Activated naive CD4-positive, alpha-beta T cell treated with anti-CD3 and anti-CD28 coated beads, Interleukin-2, amount 10 ng/mL, durations not matched to agents 7 days and 5 days (primary cell): ENCODE measurements at regions not wholly inside any gene's neighbourhood (a gene's known extent, or its start where the extent isn't known, plus 50 kb on each side); places are given as distances from the start of the nearest gene placed in this dataset.
"Not testable (repeated sequence)": the region's sequence is repeated elsewhere in the genome, so short reads cannot be mapped to it uniquely, and the experiment has no call there.

Experiments used
- CTCF ChIA-PET: fragments of 350-600 bp; sonication (Branson Sonifier 250); formaldehyde crosslinking; loops from one replicate; lab custom pipeline; 2021; ENCODE audit warnings: antibody characterized with exemption; lab: Charles Lee
- DNase-seq: peaks from one replicate; pipeline ENCODE4 v3.0.0-alpha.2; 2020
- H3K27ac Mint-ChIP-seq: one replicate; pipeline ENCODE4 v1.8.0; 2021; ENCODE audit warnings: mild to moderate bottlenecking, moderate library complexity, mixed read lengths
- H3K27me3 Mint-ChIP-seq: one replicate; pipeline ENCODE4 v1.8.0; 2021; ENCODE audit warnings: mild to moderate bottlenecking, mixed read lengths
- H3K36me3 Mint-ChIP-seq: one replicate; pipeline ENCODE4 v1.8.0; 2021; ENCODE audit warnings: mixed read lengths
- H3K4me1 Mint-ChIP-seq: one replicate; pipeline ENCODE4 v1.8.0; 2021; ENCODE audit warnings: mixed read lengths
- H3K4me3 Mint-ChIP-seq: one replicate; pipeline ENCODE4 v1.8.0; 2021; ENCODE audit warnings: mild to moderate bottlenecking, moderate library complexity, mixed read lengths
- H3K9me3 Mint-ChIP-seq: one replicate; pipeline ENCODE4 v1.8.0; 2021; ENCODE audit warnings: mixed read lengths

DNA sequence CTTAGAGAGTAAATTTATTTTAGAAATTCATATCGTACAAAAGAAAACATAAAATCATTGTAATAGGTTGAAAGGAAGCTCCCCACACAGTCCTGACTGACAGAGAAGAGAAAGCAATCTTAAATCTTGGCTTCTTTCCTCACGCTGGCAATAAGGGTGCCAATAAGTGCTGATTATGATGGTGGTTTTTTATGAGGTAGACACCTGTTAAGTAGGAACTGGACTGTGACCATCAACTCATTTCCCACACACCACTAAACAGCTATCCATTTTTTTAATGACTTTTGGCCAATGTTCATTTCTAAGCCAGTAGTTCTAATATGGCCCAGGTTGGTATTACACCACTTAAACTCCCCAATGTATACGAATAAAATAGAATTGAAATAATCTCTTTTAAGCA lies 893.5 kb upstream of the NUDT12 start:
- no peak overlapping the region for H3K27ac Mint-ChIP-seq
- no peaks in the 10 kb centered on the region for H3K36me3 Mint-ChIP-seq
- peaks cover 16% of the 10 kb centered on the region for H3K9me3 Mint-ChIP-seq
- H3K27me3 Mint-ChIP-seq, result no peaks in the 10 kb centered on the region
- no peak for DNase-seq
- H3K4me3 Mint-ChIP-seq, result no peak overlapping the region
- no peaks in the 10 kb centered on the region for H3K4me1 Mint-ChIP-seq
- CTCF ChIA-PET, result no interaction called here

DNA sequence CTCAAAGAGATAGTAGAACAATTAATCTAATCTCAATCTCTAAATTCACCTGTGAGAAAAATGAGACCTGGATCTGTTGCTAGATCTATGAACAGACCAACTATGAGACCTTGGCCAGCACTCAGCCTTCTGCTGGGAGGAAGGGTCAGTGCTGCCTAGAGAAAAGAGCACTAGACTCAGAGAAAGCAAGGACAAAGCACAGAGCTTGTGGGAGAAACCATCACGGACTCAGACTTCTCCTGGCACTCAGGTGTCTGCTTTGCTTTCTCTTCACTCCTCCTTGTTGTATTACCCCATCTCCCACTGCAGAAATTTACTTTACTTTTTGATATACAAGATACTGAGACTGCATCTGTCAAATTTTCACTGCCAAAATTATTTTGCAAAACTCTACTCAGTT lies 890.0 kb upstream of the NUDT12 start:
- Mint-ChIP-seq H3K4me3 (no peak overlapping the region), H3K36me3 (no peaks in the 10 kb centered on the region), H3K9me3 (peaks cover 8% of the 10 kb centered on the region), H3K27ac (no peak overlapping the region), H3K27me3 (no peaks in the 10 kb centered on the region), H3K4me1 (no peaks in the 10 kb centered on the region)
- CTCF ChIA-PET, result no interaction called here
- no peak for DNase-seq

DNA sequence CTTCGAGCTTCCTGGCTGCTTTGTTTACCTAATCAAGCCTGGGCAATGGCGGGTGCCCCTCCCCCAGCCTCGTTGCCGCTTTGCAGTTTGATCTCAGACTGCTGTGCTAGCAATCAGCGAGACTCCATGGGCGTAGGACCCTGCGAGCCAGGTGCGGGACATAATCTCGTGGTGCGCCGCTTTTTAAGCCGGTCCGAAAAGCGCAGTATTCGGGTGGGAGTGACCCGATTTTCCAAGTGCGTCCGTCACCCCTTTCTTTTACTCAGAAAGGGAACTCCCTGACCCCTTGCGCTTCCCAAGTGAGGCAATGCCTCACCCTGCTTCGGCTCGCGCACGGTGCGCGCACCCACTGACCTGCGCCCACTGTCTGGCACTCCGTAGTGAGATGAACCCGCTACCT lies 889.3 kb upstream of the NUDT12 start:
- DNase-seq, H3K4me1 Mint-ChIP-seq, H3K27ac Mint-ChIP-seq, H3K4me3 Mint-ChIP-seq, CTCF ChIA-PET, H3K27me3 Mint-ChIP-seq, H3K36me3 Mint-ChIP-seq, H3K9me3 Mint-ChIP-seq: not testable (repeated sequence)

DNA sequence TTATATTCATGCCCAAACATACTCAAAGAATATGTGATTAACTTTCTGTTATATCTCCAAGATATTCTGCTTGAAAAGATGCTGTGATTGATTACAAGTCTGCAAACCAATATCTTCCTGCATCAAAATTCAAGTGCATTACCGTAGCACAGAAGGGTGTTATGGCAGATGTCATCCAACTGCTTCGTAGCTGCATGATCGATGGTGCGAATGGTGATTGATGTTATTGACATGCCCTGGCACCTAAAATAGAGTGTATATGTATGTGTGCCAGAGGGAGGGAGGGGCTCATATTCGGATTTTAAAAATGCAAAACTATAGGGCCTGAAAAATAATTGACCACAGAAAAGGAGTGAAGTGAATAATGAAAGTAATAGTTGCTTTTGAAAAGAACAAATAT lies 882.1 kb upstream of the NUDT12 start:
- Mint-ChIP-seq H3K9me3 (peaks cover 9% of the 10 kb centered on the region), H3K36me3 (no peaks in the 10 kb centered on the region), H3K4me3 (no peak overlapping the region), H3K27me3 (no peaks in the 10 kb centered on the region), H3K4me1 (no peaks in the 10 kb centered on the region), H3K27ac (no peak overlapping the region)
- CTCF ChIA-PET, result no interaction called here
- DNase-seq, result no peak

DNA sequence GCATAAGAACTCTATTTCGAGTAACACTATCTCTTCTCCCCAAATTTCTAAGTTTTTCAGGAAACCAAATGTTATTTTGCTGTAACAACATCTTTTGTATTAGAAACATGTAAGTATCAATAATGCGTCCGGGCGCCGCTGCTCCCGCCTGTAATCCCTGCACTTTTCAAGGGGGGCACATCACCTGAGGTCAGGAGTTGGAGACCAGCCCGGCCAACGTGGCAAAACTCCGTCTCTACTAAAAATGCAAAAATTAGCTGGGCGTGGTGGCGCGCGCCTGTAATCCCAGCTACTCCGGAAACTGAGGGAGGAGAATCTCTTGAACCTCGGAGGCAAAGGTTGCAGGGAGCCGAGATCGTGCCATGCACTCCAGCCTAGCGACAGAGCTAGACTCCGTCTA lies 881.1 kb upstream of the NUDT12 start:
- DNase-seq, result no peak
- Mint-ChIP-seq H3K9me3 (peaks cover 9% of the 10 kb centered on the region), H3K27ac (no peak overlapping the region), H3K4me1 (no peaks in the 10 kb centered on the region), H3K27me3 (no peaks in the 10 kb centered on the region), H3K4me3 (no peak overlapping the region), H3K36me3 (no peaks in the 10 kb centered on the region)
- CTCF ChIA-PET, result no interaction called here

DNA sequence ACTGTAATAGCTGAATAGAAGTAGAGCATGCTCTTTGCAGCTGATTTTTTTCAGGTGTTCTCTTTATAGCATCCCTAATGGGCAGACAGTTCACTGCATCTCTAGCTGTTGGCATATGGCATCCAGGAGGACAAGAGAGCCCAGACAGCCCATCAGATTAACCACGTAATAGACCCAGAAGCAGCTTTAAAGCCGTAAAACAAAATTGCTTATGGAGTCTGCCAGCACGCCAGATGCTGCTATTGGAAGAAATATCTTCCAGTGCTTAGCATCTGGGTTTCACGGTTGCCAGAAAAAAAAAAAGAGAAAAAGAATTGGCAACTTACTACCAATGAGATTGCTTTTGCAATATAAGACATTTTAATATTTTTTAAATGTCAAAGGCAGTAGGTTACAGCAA lies 869.4 kb upstream of the NUDT12 start:
- CTCF ChIA-PET, result no interaction called here
- Mint-ChIP-seq H3K9me3 (peaks cover 3% of the 10 kb centered on the region), H3K27me3 (no peaks in the 10 kb centered on the region)

DNA sequence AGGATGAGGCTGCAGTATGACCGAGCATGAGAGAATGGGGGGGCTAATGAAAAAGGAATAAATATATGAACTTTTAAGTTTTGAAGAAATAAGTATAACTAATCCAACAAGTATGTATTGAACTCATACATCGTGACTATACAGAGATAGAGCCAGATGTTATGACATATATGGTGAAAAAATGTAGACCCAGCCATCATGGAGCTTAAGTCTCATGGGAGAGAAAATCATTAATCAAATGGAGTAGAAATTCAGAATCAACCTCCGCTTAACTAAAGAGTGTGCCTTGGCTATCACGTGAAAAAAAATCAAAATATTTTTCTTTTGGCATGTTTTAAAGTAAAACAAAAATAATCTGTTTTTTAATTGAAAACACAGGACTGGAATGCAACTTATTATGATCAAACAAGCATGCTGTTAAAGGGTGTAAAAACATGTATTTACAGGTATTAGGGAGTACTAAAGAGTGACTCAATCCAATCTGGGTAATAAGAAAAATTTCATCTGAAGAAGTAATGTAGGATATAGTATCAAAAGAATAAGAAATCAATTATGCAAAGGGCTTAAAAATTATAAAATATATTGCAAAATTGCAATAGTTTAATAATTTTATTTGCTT lies 868.5 kb upstream of the NUDT12 start:
- no peaks in the 10 kb centered on the region for H3K36me3 Mint-ChIP-seq
- CTCF ChIA-PET, result no interaction called here
- H3K4me1 Mint-ChIP-seq, result no peaks in the 10 kb centered on the region
- H3K9me3 Mint-ChIP-seq, result peaks cover 4% of the 10 kb centered on the region
- H3K27ac Mint-ChIP-seq, result no peak overlapping the region
- H3K4me3 Mint-ChIP-seq, result no peak overlapping the region
- no peak for DNase-seq
- H3K27me3 Mint-ChIP-seq, result no peaks in the 10 kb centered on the region

More for the DNA sequence above, 869.4 kb upstream of the NUDT12 start:
- no peaks in the 10 kb centered on the region for H3K36me3 Mint-ChIP-seq
- no peak overlapping the region for H3K4me3 Mint-ChIP-seq
- no peak for DNase-seq
- no peaks in the 10 kb centered on the region for H3K4me1 Mint-ChIP-seq
- H3K27ac Mint-ChIP-seq, result no peak overlapping the region

DNA sequence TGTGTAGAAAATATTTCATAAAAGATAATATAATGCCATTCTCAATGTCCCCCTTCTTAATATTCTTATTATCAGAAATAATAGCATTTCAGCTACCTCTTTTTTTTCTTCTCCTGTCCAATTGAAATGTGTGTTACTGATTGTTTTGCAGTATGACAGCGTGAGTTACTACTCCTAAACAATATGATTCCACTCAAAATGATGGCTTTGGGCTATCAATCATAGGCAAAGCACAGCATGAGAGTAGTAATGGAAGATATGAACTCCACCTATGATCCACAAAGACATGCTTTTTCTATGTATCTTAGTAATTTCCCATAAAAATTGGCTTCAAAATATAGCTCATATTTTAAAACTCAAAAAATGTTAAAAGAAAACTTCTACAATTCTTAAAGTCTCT lies 867.3 kb upstream of the NUDT12 start:
- peaks cover 5% of the 10 kb centered on the region for H3K9me3 Mint-ChIP-seq
- H3K4me1 Mint-ChIP-seq, result no peaks in the 10 kb centered on the region
- H3K4me3 Mint-ChIP-seq, result no peak overlapping the region
- no peaks in the 10 kb centered on the region for H3K36me3 Mint-ChIP-seq
- no peaks in the 10 kb centered on the region for H3K27me3 Mint-ChIP-seq
- CTCF ChIA-PET, result no interaction called here
- H3K27ac Mint-ChIP-seq, result no peak overlapping the region
- DNase-seq, result no peak

DNA sequence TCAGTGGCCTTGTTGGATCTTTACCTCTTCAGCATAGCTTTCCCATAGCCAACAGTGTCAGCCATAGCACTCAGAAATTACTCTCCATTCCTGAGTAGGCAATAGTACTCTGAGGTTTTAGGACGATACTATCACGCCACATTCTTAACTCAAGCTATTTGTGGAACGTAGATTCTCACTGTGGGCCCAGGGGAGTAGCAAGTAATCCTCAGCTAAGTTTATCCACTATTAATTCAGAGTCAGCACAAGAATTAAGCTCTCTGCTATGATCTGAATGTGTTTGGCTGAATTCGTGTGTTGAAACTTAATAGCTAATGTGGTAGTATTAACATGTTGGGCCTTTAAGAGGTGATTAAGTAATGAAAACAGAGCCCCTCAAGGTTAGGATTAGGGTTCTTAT lies 858.8 kb upstream of the NUDT12 start:
- H3K4me1 Mint-ChIP-seq, result no peaks in the 10 kb centered on the region
- H3K27ac Mint-ChIP-seq, result no peak overlapping the region
- CTCF ChIA-PET, result no interaction called here
- no peak overlapping the region for H3K4me3 Mint-ChIP-seq
- H3K9me3 Mint-ChIP-seq, result peaks cover 2% of the 10 kb centered on the region
- H3K36me3 Mint-ChIP-seq, result no peaks in the 10 kb centered on the region
- no peaks in the 10 kb centered on the region for H3K27me3 Mint-ChIP-seq
- no peak for DNase-seq

DNA sequence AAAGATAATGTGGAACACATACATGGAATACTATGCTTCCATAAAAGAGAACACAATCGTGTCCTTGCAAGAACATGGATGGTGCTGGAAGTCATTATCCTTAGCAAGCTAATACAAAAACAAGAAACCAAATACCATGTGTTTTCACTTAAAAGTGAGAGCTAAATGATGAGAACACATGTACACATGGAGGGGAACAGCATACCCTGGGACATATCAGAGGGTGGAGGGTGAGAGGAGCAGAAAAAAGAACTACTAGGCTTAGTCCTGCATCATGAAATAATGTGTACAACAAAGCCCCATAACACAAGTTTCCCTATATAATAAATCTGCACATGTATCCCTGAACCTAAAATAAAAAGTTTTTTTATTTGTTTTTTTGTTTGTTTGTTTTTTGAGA lies 855.5 kb upstream of the NUDT12 start:
- peaks cover 2% of the 10 kb centered on the region for H3K9me3 Mint-ChIP-seq
- CTCF ChIA-PET, result no interaction called here

DNA sequence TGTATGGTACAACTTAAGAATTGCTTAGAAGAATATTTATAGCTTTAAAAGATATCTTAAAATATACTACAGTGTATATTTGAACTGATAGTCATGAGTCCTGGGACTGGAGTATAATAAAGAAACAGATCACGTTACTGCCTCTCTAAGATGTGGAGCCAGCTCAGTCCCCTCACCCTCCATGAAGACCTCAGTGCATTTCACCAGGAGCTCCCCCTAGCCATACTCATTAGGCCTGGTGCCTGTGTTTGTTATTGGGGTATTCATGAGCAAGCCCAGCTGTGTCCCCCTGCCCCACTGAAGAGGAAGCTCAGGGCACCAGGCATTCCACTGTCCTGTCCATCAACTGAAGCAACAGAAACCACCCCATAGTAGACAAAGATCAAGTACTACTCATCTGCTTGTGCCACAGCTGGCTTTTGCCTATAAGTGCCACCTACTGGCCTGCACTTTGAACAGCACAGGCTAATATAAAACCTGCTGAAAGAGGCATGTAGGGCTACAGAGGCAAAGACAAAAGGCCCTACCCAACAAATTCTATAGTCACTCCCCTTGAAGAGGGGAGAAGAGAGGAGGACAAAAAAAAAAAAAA lies 850.2 kb upstream of the NUDT12 start:
- no peaks in the 10 kb centered on the region for H3K4me1 Mint-ChIP-seq
- no peak overlapping the region for H3K27ac Mint-ChIP-seq
- H3K9me3 Mint-ChIP-seq, result peaks cover 2% of the 10 kb centered on the region
- no peak overlapping the region for H3K4me3 Mint-ChIP-seq
- H3K27me3 Mint-ChIP-seq, result no peaks in the 10 kb centered on the region
- H3K36me3 Mint-ChIP-seq, result no peaks in the 10 kb centered on the region
- CTCF ChIA-PET, result interaction anchor here (1.0 kb wide), 1 partner anchor 830 kb away, joined by 3 read pairs; no protein-coding TSS in a partner anchor
- DNase-seq, result no peak

More for the DNA sequence above, 855.5 kb upstream of the NUDT12 start:
- Mint-ChIP-seq H3K4me3 (no peak overlapping the region), H3K4me1 (no peaks in the 10 kb centered on the region), H3K27me3 (no peaks in the 10 kb centered on the region), H3K36me3 (no peaks in the 10 kb centered on the region), H3K27ac (no peak overlapping the region)
- DNase-seq, result no peak

DNA sequence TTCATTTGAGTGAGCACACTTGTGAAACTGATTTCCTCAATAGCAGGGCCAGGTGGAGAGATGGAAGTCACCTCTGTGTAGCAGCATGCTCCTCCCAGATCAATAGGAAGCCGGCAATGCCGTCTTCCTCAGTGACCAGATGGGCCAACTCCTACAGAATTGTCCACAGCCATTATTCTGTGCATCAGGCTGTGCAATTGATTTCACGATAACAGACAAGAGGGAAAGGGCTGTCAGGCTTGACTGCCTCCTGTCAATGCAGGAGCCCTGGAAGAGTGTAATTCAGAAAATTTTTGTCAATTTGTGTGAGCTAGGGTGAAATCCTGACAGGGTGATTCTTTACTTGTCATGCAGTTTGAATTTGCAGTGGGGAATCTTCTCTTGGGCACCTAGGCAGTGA lies 838.4 kb upstream of the NUDT12 start:
- CTCF ChIA-PET, result no interaction called here
- peaks cover 22% of the 10 kb centered on the region for H3K9me3 Mint-ChIP-seq

DNA sequence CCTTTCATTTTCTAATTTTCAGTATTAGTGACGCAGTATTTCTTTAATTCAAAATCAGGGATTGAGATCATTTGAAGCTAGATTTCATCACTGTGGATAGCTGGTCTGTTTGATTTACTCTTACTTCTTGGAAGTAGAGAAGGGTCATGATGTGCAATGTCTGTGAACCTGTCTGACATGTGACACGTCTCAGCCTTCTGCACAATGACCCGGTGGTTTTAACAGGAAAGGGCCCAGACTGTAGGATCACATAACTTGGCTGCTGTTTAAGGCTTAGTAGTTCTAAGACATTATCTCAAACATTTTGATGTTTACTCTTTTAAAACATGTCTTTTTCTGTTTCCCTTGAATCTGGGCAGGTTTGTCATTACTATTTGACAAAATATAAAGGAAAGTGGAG lies 823.3 kb upstream of the NUDT12 start:
- no peaks in the 10 kb centered on the region for H3K27me3 Mint-ChIP-seq
- H3K4me3 Mint-ChIP-seq, result no peak overlapping the region
- no peaks in the 10 kb centered on the region for H3K36me3 Mint-ChIP-seq
- CTCF ChIA-PET, result no interaction called here
- no peak overlapping the region for H3K27ac Mint-ChIP-seq
- peaks cover 23% of the 10 kb centered on the region for H3K9me3 Mint-ChIP-seq
- H3K4me1 Mint-ChIP-seq, result no peaks in the 10 kb centered on the region
- no peak for DNase-seq

More for the DNA sequence above, 838.4 kb upstream of the NUDT12 start:
- Mint-ChIP-seq H3K4me1 (no peaks in the 10 kb centered on the region), H3K4me3 (no peak overlapping the region), H3K27me3 (no peaks in the 10 kb centered on the region), H3K27ac (no peak overlapping the region), H3K36me3 (no peaks in the 10 kb centered on the region)
- no peak for DNase-seq

DNA sequence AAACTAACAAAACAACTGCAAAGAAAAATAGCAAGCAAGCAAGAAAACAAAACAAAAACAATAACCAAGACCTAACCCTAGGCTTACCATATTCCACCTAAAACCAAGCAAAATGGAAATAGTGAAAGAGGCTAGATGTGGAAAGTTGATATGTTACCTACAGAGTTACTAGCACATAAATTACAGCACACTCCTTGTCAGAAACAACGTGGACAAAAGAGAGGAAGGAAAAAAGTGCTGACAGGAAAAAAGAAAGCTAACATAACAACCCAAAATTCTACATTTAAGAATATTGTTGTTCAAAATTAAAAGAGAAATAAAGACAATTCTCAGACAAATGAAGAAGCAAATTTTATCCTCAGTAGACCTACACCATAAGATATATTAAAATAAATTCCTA lies 812.8 kb upstream of the NUDT12 start:
- Mint-ChIP-seq H3K27ac (no peak overlapping the region), H3K36me3 (no peaks in the 10 kb centered on the region), H3K4me1 (no peaks in the 10 kb centered on the region), H3K4me3 (no peak overlapping the region), H3K9me3 (no peaks in the 10 kb centered on the region), H3K27me3 (no peaks in the 10 kb centered on the region)
- CTCF ChIA-PET, result no interaction called here
- no peak for DNase-seq

DNA sequence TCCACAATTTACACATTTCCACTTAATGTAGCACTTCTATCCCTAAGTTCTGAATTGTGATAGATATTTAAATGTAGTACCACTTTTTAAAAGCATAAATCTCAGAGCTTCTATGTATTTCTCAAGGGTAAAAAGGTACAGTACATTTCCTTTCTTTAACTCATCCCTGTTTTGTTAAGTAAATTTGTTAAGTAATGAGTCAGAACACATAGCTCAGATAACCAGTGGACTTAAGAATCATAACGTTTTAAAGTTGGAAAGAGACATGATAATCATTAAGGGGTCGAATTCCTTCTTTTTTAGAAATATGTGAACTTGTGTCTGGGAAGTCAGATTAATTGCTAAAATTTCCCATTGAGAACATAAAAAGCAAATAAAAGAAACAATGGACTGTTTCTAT lies 810.2 kb upstream of the NUDT12 start:
- Mint-ChIP-seq H3K27me3 (no peaks in the 10 kb centered on the region), H3K9me3 (peaks cover 4% of the 10 kb centered on the region), H3K36me3 (no peaks in the 10 kb centered on the region), H3K4me3 (no peak overlapping the region), H3K27ac (no peak overlapping the region), H3K4me1 (no peaks in the 10 kb centered on the region)
- CTCF ChIA-PET, result no interaction called here
- DNase-seq, result no peak
